ENCODE measurements at regions not wholly inside any gene's neighbourhood (a gene's known extent, or its start where the extent isn't known, plus 50 kb on each side); places are given as distances from the start of the nearest gene placed in this dataset.

GRCh38 chr5:155181542-155181941 is 168.0 kb downstream of the KIF4B start:
- H3K9me3 ChIP-seq (ENCODE audit: control insufficient read depth in 5 of 5, low read length in 5 of 5): peaks cover 0 to 12% (median 6%) of the 10 kb centered on the region in 5 donors
- no peaks in the 10 kb centered on the region for H3K27me3 ChIP-seq (ENCODE audit: control insufficient read depth in 5 of 5, insufficient read depth in 4 of 5, low read length in 5 of 5)
- no peak overlapping the region for H3K4me3 ChIP-seq (ENCODE audit: low read depth in 1 of 5, low read length in 5 of 5)
- H3K36me3 ChIP-seq (ENCODE audit: control insufficient read depth in 5 of 5, insufficient read depth in 5 of 5, low read length in 5 of 5): no peaks in the 10 kb centered on the region
- no peaks in the 10 kb centered on the region for H3K4me1 ChIP-seq (ENCODE audit: control insufficient read depth in 5 of 5, insufficient read depth in 5 of 5, low read length in 5 of 5)
- H3K27ac ChIP-seq (ENCODE audit: low read depth, low read length): no peak overlapping the region
- no peak overlapping the region for H3K9ac ChIP-seq (ENCODE audit: low read length in 5 of 5)

- Histone ChIP-seq H3K4me3 (ENCODE audit: low read depth in 1 of 5, low read length in 5 of 5) (no peak overlapping the region), H3K27me3 (ENCODE audit: control insufficient read depth in 5 of 5, insufficient read depth in 4 of 5, low read length in 5 of 5) (no peaks in the 10 kb centered on the region), H3K36me3 (ENCODE audit: control insufficient read depth in 5 of 5, insufficient read depth in 5 of 5, low read length in 5 of 5) (no peaks in the 10 kb centered on the region), H3K27ac (ENCODE audit: low read depth, low read length) (no peak overlapping the region), H3K9ac (ENCODE audit: low read length in 5 of 5) (no peak overlapping the region), H3K4me1 (ENCODE audit: control insufficient read depth in 5 of 5, insufficient read depth in 5 of 5, low read length in 5 of 5) (no peaks in the 10 kb centered on the region), H3K9me3 (ENCODE audit: control insufficient read depth in 5 of 5, low read length in 5 of 5) (peaks cover 0 to 5% (median 3%) of the 10 kb centered on the region in 5 donors)
These were observed 175.9 kb downstream of the KIF4B start for GRCh38 chr5:155189476-155189875.

GRCh38 chr5:155189981-155190380 is 176.4 kb downstream of the KIF4B start:
- no peaks in the 10 kb centered on the region for H3K4me1 ChIP-seq (ENCODE audit: control insufficient read depth in 5 of 5, insufficient read depth in 5 of 5, low read length in 5 of 5)
- H3K27ac ChIP-seq (ENCODE audit: low read depth, low read length): no peak overlapping the region
- no peak overlapping the region for H3K4me3 ChIP-seq (ENCODE audit: low read depth in 1 of 5, low read length in 5 of 5)
- H3K9ac ChIP-seq (ENCODE audit: low read length in 5 of 5): no peak overlapping the region
- H3K9me3 ChIP-seq (ENCODE audit: control insufficient read depth in 5 of 5, low read length in 5 of 5): peaks cover 0 to 3% (median 2%) of the 10 kb centered on the region in 5 donors
- H3K27me3 ChIP-seq (ENCODE audit: control insufficient read depth in 5 of 5, insufficient read depth in 4 of 5, low read length in 5 of 5): no peaks in the 10 kb centered on the region
- no peaks in the 10 kb centered on the region for H3K36me3 ChIP-seq (ENCODE audit: control insufficient read depth in 5 of 5, insufficient read depth in 5 of 5, low read length in 5 of 5)

GRCh38 chr5:155193029-155193428 is 179.5 kb downstream of the KIF4B start:
- Histone ChIP-seq H3K9ac (ENCODE audit: low read length in 5 of 5) (no peak overlapping the region), H3K27me3 (ENCODE audit: control insufficient read depth in 5 of 5, insufficient read depth in 4 of 5, low read length in 5 of 5) (no peaks in the 10 kb centered on the region), H3K36me3 (ENCODE audit: control insufficient read depth in 5 of 5, insufficient read depth in 5 of 5, low read length in 5 of 5) (no peaks in the 10 kb centered on the region), H3K9me3 (ENCODE audit: control insufficient read depth in 5 of 5, low read length in 5 of 5) (peaks cover 0 to 4% (median 2%) of the 10 kb centered on the region in 5 donors), H3K27ac (ENCODE audit: low read depth, low read length) (no peak overlapping the region), H3K4me1 (ENCODE audit: control insufficient read depth in 5 of 5, insufficient read depth in 5 of 5, low read length in 5 of 5) (no peaks in the 10 kb centered on the region), H3K4me3 (ENCODE audit: low read depth in 1 of 5, low read length in 5 of 5) (no peak overlapping the region)

GRCh38 chr5:155193483-155194107 is 180.0 kb downstream of the KIF4B start:
- no peaks in the 10 kb centered on the region for H3K4me1 ChIP-seq (ENCODE audit: control insufficient read depth in 5 of 5, insufficient read depth in 5 of 5, low read length in 5 of 5)
- no peak overlapping the region for H3K9ac ChIP-seq (ENCODE audit: low read length in 5 of 5)
- H3K9me3 ChIP-seq (ENCODE audit: control insufficient read depth in 5 of 5, low read length in 5 of 5): peaks cover 0 to 4% (median 2%) of the 10 kb centered on the region in 5 donors
- H3K27me3 ChIP-seq (ENCODE audit: control insufficient read depth in 5 of 5, insufficient read depth in 4 of 5, low read length in 5 of 5): no peaks in the 10 kb centered on the region
- no peaks in the 10 kb centered on the region for H3K36me3 ChIP-seq (ENCODE audit: control insufficient read depth in 5 of 5, insufficient read depth in 5 of 5, low read length in 5 of 5)
- no peak overlapping the region for H3K27ac ChIP-seq (ENCODE audit: low read depth, low read length)
- H3K4me3 ChIP-seq (ENCODE audit: low read depth in 1 of 5, low read length in 5 of 5): no peak overlapping the region

- H3K27me3 ChIP-seq (ENCODE audit: control insufficient read depth in 5 of 5, insufficient read depth in 4 of 5, low read length in 5 of 5): peaks cover 0 to 3% (median 0%) of the 10 kb centered on the region in 5 donors
- H3K4me3 ChIP-seq (ENCODE audit: low read depth in 1 of 5, low read length in 5 of 5): no peak overlapping the region
- no peak overlapping the region for H3K27ac ChIP-seq (ENCODE audit: low read depth, low read length)
- H3K9ac ChIP-seq (ENCODE audit: low read length in 5 of 5): no peak overlapping the region
- no peaks in the 10 kb centered on the region for H3K4me1 ChIP-seq (ENCODE audit: control insufficient read depth in 5 of 5, insufficient read depth in 5 of 5, low read length in 5 of 5)
- no peaks in the 10 kb centered on the region for H3K36me3 ChIP-seq (ENCODE audit: control insufficient read depth in 5 of 5, insufficient read depth in 5 of 5, low read length in 5 of 5)
- H3K9me3 ChIP-seq (ENCODE audit: control insufficient read depth in 5 of 5, low read length in 5 of 5): peaks cover 0 to 5% (median 2%) of the 10 kb centered on the region in 5 donors
These were observed 187.1 kb downstream of the KIF4B start for GRCh38 chr5:155200608-155201007.

- no peak overlapping the region for H3K4me3 ChIP-seq (ENCODE audit: low read depth in 1 of 5, low read length in 5 of 5)
- H3K4me1 ChIP-seq (ENCODE audit: control insufficient read depth in 5 of 5, insufficient read depth in 5 of 5, low read length in 5 of 5): no peaks in the 10 kb centered on the region
- no peak overlapping the region for H3K27ac ChIP-seq (ENCODE audit: low read depth, low read length)
These were observed 198.2 kb downstream of the KIF4B start for GRCh38 chr5:155211764-155212163.

GRCh38 chr5:155222393-155222792 is 208.8 kb downstream of the KIF4B start:
- H3K9ac ChIP-seq (ENCODE audit: low read length in 5 of 5): no peak overlapping the region
- no peaks in the 10 kb centered on the region for H3K4me1 ChIP-seq (ENCODE audit: control insufficient read depth in 5 of 5, insufficient read depth in 5 of 5, low read length in 5 of 5)
- H3K36me3 ChIP-seq (ENCODE audit: control insufficient read depth in 5 of 5, insufficient read depth in 5 of 5, low read length in 5 of 5): no peaks in the 10 kb centered on the region
- peaks cover 0 to 3% (median 0%) of the 10 kb centered on the region in 5 donors for H3K9me3 ChIP-seq (ENCODE audit: control insufficient read depth in 5 of 5, low read length in 5 of 5)
- no peaks in the 10 kb centered on the region for H3K27me3 ChIP-seq (ENCODE audit: control insufficient read depth in 5 of 5, insufficient read depth in 4 of 5, low read length in 5 of 5)
- H3K27ac ChIP-seq (ENCODE audit: low read depth, low read length): no peak overlapping the region
- H3K4me3 ChIP-seq (ENCODE audit: low read depth in 1 of 5, low read length in 5 of 5): no peak overlapping the region

More at GRCh38 chr5:155211764-155212163, 198.2 kb downstream of the KIF4B start:
- H3K27me3 ChIP-seq (ENCODE audit: control insufficient read depth in 5 of 5, insufficient read depth in 4 of 5, low read length in 5 of 5): no peaks in the 10 kb centered on the region
- H3K36me3 ChIP-seq (ENCODE audit: control insufficient read depth in 5 of 5, insufficient read depth in 5 of 5, low read length in 5 of 5): no peaks in the 10 kb centered on the region
- peaks cover 0 to 5% (median 0%) of the 10 kb centered on the region in 5 donors for H3K9me3 ChIP-seq (ENCODE audit: control insufficient read depth in 5 of 5, low read length in 5 of 5)
- H3K9ac ChIP-seq (ENCODE audit: low read length in 5 of 5): no peak overlapping the region

- Histone ChIP-seq H3K4me3 (ENCODE audit: low read depth in 1 of 5, low read length in 5 of 5) (no peak overlapping the region), H3K36me3 (ENCODE audit: control insufficient read depth in 5 of 5, insufficient read depth in 5 of 5, low read length in 5 of 5) (no peaks in the 10 kb centered on the region), H3K9ac (ENCODE audit: low read length in 5 of 5) (no peak overlapping the region), H3K4me1 (ENCODE audit: control insufficient read depth in 5 of 5, insufficient read depth in 5 of 5, low read length in 5 of 5) (no peaks in the 10 kb centered on the region), H3K9me3 (ENCODE audit: control insufficient read depth in 5 of 5, low read length in 5 of 5) (no peaks in the 10 kb centered on the region), H3K27me3 (ENCODE audit: control insufficient read depth in 5 of 5, insufficient read depth in 4 of 5, low read length in 5 of 5) (no peaks in the 10 kb centered on the region), H3K27ac (ENCODE audit: low read depth, low read length) (no peak overlapping the region)
These were observed 215.6 kb downstream of the KIF4B start for GRCh38 chr5:155229135-155229534.

- H3K9me3 ChIP-seq (ENCODE audit: control insufficient read depth in 5 of 5, low read length in 5 of 5): peaks cover 2 to 10% (median 5%) of the 10 kb centered on the region in 5 donors
- H3K4me1 ChIP-seq (ENCODE audit: control insufficient read depth in 5 of 5, insufficient read depth in 5 of 5, low read length in 5 of 5): no peaks in the 10 kb centered on the region
- no peak overlapping the region for H3K4me3 ChIP-seq (ENCODE audit: low read depth in 1 of 5, low read length in 5 of 5)
- no peak overlapping the region for H3K9ac ChIP-seq (ENCODE audit: low read length in 5 of 5)
- H3K27ac ChIP-seq (ENCODE audit: low read depth, low read length): no peak overlapping the region
- no peaks in the 10 kb centered on the region for H3K27me3 ChIP-seq (ENCODE audit: control insufficient read depth in 5 of 5, insufficient read depth in 4 of 5, low read length in 5 of 5)
- no peaks in the 10 kb centered on the region for H3K36me3 ChIP-seq (ENCODE audit: control insufficient read depth in 5 of 5, insufficient read depth in 5 of 5, low read length in 5 of 5)
These were observed 226.2 kb downstream of the KIF4B start for GRCh38 chr5:155239803-155240202.

Data from subcutaneous abdominal adipose tissue (tissue), 5 donors.